GM12865 (cell line): ENCODE measurements at regions not wholly inside any gene's neighbourhood (a gene's known extent, or its start where the extent isn't known, plus 50 kb on each side); places are given as distances from the start of the nearest gene placed in this dataset.
A peak's percentile ranks its signal among the peaks of the same experiment; 100 is the strongest.
"Not testable (repeated sequence)": the region's sequence is repeated elsewhere in the genome, so short reads cannot be mapped to it uniquely, and the experiment has no call there.

Experiments
- DNase-seq: peaks from one replicate; pipeline ENCODE4 v3.0.0; 2010; ENCODE audit warnings: low read depth
- H3K4me3 ChIP-seq: 2 replicates; pipeline ENCODE4 v1.5.1; 2011; ENCODE audit warnings: mild to moderate bottlenecking, low read depth, low read length, control low read depth
- TF ChIP-seq, protein P1 (sequence below): IDR thresholded peaks from 2 replicates; pipeline ENCODE4 v1.5.1; 2011; ENCODE audit warnings: low read length, control low read depth, low read depth, inconsistent platforms; ENCODE audit not compliant: insufficient read depth; ENCODE audit errors: missing control alignments

DNA sequence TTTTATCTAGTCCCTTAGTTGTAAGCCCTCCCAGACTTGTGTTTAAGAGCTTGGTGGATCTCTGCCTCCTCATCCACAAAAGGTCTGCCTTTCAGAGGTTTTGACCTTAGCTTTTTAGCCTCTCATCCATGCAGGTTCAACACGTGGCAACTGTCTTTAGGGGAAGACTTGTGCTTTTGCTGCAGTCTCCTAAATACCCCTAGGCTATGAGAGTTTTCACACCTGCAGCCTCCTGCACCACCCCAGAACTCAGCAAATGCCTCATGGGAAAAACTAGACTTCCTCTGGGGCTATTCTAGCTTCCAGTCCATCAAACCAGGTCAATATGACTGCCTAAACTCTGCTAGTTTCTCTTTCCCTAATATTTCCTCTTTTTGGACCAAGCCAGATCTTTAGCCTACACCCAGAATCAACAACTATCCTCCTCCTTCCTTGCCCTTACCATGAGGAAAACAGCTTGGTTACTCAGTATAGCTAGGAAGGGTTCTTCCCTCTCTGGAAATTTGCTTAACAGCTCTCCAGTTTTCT, 132.3 kb upstream of the RIOK3 start:
- H3K4me3 ChIP-seq = no peak overlapping the region
- no peak for DNase-seq
- TF ChIP-seq, protein P1, sequence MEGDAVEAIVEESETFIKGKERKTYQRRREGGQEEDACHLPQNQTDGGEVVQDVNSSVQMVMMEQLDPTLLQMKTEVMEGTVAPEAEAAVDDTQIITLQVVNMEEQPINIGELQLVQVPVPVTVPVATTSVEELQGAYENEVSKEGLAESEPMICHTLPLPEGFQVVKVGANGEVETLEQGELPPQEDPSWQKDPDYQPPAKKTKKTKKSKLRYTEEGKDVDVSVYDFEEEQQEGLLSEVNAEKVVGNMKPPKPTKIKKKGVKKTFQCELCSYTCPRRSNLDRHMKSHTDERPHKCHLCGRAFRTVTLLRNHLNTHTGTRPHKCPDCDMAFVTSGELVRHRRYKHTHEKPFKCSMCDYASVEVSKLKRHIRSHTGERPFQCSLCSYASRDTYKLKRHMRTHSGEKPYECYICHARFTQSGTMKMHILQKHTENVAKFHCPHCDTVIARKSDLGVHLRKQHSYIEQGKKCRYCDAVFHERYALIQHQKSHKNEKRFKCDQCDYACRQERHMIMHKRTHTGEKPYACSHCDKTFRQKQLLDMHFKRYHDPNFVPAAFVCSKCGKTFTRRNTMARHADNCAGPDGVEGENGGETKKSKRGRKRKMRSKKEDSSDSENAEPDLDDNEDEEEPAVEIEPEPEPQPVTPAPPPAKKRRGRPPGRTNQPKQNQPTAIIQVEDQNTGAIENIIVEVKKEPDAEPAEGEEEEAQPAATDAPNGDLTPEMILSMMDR = no peak

GRCh38 chr18:23321996-23322395, 131.1 kb upstream of the RIOK3 start:
- TF ChIP-seq, protein P1 = no peak
- DNase-seq = no peak
- H3K4me3 ChIP-seq = no peak overlapping the region

- TF ChIP-seq, protein P1 = no peak
- DNase-seq = no peak
- no peak overlapping the region for H3K4me3 ChIP-seq
These were observed 128.9 kb upstream of the RIOK3 start for GRCh38 chr18:23324056-23324811.

GRCh38 chr18:23324861-23325260, 128.2 kb upstream of the RIOK3 start:
- TF ChIP-seq, protein P1 = no peak
- DNase-seq = no peak
- no peak overlapping the region for H3K4me3 ChIP-seq

DNA sequence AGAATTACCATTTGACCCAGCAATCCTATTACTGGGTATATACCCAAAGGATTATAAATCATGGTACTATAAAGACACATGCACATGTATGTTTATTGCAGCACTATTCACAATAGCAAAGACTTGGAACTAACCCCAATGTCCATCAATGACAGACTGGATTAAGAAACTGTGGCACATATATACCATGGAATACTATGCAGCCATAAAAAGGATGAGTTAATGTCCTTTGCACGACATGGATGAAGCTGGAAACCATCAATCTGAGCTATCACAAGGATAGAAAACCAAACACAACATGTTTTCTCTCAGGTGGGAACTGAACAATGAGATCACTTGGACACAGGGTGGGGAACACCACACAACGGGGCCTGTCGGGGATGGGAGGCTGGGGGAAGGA, 123.4 kb upstream of the RIOK3 start:
- not testable (repeated sequence) for DNase-seq, H3K4me3 ChIP-seq

DNA sequence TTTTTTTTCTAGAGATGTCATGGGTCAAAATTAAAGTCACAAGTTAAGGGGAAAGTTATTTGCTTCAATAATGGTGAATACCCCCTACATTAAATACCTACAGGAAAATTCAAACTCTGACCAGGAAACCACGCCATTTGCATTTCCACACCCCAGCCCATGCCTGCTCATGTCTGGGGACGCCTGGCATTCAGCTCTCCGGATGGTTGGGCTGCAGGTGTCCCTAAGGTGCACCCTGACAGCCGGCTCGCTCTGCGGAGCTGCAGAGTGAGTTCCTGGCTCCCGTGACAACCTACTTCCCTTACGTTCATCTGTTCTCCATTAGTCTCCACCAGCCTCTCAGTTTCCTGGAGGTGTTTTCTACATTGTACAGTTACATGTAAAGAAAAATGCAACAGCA, 122.7 kb upstream of the RIOK3 start:
- TF ChIP-seq, protein P1 = no peak
- no peak overlapping the region for H3K4me3 ChIP-seq
- peak; percentile 69 for DNase-seq

DNA sequence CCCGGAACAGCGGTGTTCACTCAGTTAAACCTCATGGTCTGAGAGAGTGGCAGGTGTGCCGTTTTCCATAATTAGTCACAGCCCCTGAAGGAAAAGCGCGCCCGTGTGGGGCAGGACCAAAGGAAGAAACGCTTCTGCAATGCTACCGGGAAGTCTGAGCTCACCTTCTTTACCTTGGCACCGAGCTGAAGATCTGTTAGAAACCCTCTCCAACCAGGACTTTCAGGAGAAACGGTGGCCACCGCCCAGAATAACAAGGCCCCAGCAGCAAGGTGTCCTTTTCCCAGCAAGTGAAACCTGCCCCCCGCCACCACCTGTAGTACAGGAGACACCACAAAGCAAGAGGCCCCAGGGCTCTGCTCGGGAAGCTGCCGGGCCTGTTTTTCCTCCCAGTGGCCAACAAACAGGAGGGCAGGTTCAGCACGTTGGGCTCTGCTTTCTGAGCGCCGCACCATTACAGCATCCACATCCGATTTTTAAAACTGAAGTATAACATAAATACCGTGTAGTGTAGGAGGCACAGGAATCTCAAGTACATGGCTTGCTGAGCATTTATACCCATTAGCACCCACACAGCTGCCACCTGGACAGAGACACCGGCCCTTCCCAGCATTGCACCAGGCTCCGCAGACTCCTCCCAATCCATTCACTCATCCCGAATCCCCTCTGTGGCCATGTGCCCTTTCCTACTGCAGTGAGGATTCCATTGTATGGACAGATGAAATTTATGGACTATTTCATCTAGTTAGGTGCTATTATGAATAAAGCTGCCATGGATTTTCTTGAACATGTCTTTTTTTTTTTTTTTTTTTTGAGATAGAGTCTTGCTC, 121.8 kb upstream of the RIOK3 start:
- no peak for DNase-seq
- no peak overlapping the region for H3K4me3 ChIP-seq

More for the DNA sequence above, 121.8 kb upstream of the RIOK3 start:
- TF ChIP-seq, protein P1 = no peak
